ENCODE measurements at regions not wholly inside any gene's neighbourhood (a gene's known extent, or its start where the extent isn't known, plus 50 kb on each side); places are given as distances from the start of the nearest gene placed in this dataset.
"Not testable (repeated sequence)": the region's sequence is repeated elsewhere in the genome, so short reads cannot be mapped to it uniquely, and the experiment has no call there.

DNA sequence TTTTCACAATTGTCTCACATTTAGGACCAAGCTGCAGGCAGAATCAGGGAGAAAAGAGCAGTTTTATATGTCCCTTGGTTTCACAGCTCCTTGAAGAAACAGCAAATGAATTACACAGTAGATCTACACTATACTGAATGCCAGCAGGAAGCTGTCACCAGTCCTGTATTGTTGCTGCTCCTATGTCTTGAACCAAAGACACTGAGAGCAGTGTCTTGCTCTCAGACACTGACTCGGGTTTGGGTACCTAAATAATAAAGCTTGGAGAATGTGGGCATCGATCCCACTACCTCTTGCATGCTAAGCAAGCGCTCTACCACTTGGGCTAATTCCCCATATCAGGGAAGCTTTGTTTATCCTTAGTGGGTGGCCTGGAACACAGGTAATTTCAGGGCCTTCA lies 552.7 kb downstream of the PRIM2 start:
- DNase-seq = not testable (repeated sequence)

DNA sequence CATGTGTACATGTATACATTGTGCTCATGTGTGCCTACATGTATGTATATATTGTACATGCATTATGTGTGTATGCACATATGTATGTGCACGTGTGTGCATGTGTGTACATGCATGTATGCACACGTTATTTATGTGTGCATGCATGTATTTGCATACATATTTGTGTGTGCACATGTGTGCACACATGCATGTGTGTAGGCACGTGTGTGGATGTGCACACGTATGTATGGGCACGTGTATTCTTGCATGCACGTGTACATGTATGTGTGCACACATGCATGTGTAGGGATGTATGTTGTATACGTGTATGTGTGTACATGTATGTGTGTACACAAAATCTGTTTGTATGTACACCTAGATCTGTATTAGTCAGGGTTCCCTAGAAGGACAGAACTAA lies 556.0 kb downstream of the PRIM2 start:
- DNase-seq = not testable (repeated sequence)

DNA sequence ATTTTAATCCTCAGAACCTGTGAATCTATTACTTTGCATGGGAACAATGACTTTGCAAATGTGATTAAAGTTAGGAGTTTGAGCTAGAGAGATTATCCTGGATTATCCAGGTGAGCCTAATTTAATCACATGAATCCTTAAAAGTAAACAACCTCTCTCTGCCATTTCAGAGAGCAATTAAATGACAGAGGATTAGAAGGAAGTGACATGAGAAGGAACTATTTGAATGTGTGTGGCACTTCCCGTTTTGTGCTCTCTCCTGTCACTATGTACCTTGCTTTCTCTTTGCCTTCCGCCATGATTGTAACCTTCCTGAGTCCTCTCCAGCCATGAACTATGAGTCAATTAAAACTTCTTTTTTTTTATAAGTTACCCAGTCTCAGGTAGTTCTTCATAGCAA lies 559.2 kb downstream of the PRIM2 start:
- not testable (repeated sequence) for DNase-seq

DNA sequence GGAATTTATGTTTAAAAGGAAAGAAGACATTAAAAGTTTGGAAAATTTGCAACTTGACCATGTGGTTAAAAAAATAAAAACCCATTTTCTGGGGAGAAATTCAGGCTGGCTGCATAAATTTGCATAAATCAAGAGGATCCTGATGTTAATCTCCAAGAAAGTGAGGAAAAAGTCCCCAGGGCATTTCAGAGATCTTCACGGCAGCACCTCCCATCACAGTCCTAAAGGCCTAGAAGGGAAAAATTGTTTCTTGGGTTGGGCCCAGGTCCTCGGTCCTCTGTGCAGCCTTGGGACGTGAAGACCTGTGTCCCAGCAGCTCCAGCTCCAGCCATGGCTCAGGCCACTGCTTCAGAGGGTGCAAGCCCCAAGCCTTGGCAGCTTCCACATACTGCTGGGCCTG lies 560.3 kb downstream of the PRIM2 start:
- not testable (repeated sequence) for DNase-seq

DNA sequence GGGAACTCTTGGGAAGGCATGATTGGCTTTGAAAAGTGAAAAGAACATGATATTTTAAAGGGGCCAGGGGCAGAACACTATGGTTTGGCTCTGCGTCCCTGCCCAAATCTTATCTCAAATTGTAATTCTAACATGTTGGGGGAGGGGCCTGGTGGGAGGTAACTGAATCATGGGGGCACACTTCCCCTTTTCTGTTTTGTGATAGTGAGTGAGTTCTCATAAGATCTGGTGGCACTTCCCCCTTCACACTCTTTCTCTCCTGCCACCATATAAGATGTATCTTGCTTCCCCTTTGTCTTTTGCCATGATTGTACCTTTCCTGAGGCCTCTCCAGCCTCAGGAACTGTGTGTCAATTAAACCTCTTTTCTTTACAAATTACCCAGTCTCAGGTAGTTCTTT lies 561.4 kb downstream of the PRIM2 start:
- DNase-seq = not testable (repeated sequence)

DNA sequence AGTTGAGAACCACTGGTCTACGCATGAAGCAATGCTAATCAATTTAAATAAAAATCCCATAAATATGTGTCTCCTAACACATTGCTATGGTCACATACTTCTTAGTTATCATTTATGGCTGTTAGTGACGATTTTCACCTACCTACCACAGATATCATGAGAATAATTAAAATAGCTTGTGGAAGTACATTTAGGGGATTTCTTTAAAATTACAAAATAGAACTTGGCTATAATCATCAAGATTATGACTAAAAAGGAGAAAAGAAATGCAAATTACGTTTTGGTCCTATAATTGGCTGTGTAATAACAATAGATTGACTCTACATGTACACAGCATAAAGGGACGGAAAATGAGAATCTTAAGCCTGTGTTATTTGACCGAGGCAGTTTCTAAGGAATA lies 581.4 kb downstream of the PRIM2 start:
- not testable (repeated sequence) for DNase-seq

DNA sequence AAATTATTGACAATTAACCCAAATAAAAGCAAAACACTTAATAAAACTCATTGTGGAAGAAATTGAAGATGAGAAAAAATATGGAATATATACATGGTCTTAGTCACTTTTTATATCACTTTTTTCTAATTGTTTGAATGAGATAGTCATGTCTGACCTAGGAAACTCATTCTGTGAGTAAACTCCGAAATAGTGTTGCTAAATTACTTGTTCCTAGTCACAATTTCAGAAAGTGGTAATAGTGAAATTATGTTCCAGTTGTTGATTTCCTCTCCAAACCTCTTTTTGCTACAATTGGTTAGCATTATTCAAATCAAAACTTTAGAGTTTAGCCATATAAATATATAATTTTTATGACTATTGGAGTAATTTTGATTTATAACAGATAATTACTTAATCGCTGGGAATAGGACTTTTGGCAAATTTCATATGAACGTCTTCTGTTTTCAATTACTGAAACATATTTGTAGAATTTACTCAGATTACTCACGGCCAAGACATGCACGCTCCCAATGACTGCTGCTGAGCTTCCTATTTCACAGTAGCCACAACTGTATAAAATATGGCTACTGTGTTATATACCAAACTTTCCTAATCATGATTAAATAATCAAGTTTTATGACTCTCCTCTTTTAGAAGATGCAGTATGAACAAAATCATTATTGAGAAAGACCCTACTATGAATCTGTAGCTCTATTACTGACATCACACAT lies 583.4 kb downstream of the PRIM2 start:
- peak; percentile 38 for DNase-seq

DNA sequence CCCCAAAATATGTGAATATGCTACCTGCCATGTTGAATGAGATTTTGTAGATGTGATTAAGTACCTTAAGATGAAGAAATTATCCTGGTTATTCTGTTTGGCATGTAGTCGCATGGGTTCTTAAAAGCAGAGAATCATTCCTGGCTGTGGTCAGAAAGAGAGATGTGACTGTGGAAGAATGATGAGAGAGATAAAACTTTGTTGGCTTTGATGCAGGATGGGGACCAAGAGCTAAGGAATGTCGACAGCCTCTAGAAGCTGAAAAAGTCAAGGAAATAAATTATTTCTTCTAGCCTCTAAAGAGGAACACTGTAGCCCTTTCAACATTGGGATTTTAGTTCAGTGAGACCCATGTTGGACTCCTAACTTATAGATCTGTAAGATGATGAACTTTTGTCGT lies 584.0 kb downstream of the PRIM2 start:
- DNase-seq = not testable (repeated sequence)

DNA sequence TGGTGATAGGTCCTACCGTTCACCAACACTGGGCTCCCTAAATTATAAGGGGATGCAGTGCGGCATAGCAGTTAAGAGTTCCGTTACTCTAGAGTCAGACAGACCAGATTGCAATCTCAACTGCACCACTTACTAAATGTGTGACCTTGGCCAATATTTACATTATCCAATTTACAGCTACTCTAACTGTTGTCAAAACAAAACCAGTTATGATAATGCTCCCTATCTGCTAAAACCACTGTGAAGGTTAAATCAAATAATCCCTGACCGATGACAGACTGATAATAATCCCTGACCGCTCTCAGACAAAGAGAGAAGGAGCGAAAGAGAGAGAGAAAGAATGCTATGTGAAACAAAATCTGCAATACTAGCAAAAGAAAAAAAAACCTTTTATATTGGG lies 586.9 kb downstream of the PRIM2 start:
- DNase-seq = not testable (repeated sequence)

DNA sequence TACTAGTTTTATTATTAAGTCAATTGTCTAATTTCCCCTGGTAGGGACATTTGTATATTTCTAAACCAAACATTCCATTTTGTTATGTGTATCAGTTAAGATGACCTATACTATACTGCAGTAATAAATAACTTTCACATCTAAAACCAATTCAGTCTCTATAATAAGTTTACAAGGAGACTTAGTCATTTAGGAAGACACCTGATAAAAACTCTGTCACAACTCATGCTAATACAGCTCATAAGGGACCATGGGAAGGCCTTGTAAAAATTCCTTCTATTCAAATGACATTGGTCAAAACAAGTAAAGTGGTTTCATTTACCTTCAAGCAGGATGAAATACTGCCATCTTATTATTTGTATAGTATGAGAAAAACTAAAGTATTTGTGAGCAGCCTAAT lies 597.9 kb downstream of the PRIM2 start:
- not testable (repeated sequence) for DNase-seq

DNA sequence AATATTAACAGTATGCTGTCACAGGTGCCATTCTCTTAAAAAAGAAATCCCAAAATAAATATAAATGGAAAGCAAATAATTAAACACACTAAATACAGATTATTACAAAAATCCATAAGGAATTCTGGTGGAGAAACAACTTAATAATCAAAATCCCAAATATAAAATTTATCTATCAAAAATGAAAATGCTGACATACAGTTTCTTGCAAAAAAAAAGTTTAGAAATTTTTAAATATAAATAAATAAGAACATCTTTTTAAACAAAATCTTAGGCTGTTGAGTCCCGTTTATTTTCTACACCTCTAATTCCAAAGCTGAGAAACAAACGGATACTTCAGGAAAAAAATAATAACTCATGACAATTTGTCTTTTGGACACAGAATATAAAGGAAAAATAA lies 625.5 kb downstream of the PRIM2 start:
- not testable (repeated sequence) for DNase-seq

DNA sequence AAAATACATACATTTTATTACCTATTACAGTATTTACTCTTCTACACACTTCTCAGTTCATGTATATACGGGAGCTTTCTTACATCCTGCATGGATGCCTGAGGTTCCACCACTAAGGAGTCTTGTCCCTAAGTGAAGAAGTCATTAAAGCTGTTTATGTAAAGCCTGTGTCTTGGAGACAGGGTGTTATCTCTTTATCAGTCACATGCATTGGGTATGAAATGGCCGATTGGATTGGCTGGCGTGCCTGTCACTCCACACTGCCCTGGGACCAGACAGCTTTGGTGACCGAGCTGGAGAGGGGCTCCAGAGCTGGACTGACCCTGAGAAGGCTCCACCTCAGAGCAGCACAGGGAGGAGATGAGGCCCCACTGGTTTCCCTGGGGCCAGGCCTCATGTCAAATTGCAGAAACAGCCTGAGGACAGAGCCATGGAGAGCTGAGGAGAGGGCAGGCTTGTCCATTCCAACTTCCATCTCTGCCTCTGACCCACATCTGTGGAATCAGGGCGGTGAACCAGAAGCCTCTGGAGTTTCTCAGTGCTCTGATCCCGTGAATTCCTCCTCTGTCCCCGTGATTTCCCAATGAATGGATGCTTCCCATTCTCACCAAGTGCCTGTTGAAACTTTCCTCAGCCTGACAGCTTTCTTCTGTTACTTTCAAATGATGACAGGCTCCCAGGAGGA lies 628.8 kb downstream of the PRIM2 start:
- DNase-seq = not testable (repeated sequence)

DNA sequence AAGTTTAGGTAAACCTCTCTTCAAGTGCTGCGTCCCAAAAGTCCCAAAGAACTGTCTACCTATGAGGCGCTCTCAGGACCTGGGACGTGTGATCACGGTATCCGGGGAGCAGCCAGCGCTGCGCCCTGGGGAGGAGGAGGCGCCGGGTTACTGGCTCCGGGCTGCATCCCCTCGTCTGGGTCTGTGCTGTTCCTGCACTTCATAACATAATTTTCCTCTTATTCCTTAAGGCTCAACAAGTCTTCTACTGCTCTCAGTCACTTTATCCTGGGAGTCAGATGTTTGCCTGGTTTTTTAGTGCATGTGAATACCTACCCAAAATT lies 629.3 kb downstream of the PRIM2 start:
- DNase-seq = not testable (repeated sequence)

DNA sequence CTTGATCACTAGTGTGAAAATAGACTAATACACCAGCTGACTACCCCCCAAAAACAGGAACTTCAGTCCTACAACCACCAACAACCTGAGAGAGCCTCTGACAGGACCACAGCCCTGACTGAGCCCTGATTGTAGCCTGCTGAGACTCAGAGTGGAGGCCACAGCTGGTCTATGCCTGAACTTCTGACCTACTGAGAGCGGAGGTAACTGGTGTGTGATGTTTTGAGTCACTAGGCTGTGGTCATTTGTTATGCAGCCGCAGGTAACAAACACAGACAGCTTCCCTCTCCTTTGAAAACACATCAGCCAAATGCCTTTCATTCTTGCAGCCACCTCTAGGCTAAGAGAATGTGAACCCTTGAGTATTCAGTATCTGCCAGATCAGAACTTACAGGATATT lies 631.1 kb downstream of the PRIM2 start:
- DNase-seq = not testable (repeated sequence)

DNA sequence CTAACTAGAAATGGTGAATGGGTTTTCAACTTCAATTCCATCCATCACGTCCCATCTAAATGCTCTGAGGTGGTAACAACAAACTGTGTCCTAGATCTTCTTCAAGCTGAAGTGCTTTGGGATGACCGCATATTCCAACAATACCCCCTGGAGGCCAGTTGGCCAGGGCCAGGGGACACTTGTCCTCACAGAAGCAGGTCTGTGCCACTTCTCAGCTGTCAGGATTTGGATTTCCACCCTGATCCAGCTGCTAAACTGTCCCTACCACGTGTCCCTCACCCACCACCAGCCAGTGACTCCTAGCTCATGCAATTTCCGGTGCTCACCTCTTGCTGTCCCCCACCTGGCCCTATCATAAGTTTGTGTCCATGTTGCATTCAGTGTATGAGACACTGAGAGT lies 633.0 kb downstream of the PRIM2 start:
- not testable (repeated sequence) for DNase-seq

DNA sequence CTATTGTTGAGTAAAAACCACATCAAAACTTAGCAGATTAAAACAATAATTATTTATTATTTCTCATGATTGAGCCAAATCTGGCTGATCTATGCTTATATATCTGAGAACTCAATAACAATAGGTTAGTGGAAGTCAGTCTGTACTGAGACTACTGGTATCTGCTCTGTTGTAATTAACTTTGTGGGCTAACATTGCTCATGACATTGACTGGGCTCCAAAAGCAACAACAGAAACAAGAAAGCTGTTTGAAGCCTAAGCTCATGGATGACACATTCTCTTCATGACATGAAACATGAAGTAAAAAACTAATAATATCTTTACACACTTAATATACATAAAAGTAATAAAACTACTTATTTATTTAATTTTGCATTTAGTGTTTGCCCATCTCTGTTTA lies 649.3 kb downstream of the PRIM2 start:
- DNase-seq = not testable (repeated sequence)

DNA sequence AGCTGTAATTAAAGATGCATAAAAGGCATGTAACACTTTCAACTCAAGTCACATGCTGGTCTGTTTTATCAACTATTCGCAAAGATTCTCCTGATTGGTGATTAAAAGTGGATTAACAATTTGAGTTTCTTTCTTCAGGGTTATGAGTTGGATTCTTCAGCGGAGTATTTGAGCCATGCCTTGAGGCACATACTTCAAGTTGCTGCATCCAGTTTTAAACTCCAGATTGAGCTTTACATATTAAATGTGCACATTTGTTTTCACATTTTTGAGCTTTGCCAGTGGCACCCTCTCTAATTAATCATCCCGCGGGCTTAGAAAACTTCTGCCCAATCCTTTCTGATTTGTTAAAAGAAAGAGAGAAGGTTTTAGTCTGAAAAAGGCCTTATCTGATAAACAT lies 654.5 kb downstream of the PRIM2 start:
- DNase-seq = not testable (repeated sequence)

DNA sequence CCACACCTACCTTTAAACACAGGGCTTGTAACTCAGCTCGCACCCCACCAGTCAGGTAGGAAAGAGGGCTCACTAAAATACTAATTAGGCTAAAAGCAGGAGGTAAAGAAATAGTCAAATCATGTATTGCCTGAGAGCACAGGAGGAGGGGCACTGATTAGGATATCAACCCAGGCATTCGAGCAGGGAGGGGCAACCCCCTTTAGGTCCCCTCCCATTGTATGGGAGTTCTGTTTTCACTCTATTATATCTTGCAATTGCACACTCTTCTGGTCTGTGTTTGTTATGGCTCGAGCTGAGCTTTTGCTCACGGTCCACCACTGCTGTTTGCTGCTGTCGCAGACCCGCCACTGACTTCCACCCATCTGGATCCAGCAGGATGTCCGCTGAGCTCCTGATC lies 657.2 kb downstream of the PRIM2 start:
- DNase-seq = no peak

DNA sequence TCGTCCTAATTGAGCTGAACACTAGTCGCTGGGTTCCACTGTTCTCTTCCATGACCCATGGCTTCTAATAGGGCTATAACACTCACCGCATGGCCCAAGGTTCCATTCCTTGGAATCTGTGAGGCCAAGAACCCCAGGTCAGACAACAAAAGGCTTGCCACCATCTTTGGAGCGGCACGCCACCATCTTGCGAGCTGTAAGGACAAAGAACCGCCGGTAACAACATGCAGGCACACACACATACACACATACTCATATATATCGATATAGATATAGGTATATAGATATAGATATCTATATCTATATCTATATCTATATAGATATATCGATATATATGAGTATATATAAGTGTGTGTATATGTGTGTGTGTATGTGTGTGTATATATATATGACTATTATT lies 657.7 kb downstream of the PRIM2 start:
- DNase-seq = not testable (repeated sequence)

DNA sequence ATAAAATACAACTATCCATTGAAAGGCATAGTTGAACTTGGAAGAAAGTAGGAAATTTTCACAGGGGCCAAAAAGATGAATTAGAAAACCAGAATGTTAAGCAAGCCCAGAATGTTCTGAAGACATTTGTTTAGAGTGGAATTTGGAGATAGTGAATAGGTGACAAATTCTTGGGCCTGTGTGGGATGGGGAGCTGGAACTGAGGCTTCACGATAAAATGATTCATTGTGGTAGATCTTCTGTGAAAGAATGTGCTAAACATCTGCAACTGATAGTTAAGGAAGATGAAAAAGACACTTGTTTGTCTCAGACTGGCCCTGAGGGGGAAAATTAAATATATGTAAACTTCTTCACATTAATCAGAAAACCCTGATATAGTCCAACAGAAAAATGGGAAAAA lies 658.9 kb downstream of the PRIM2 start:
- DNase-seq = not testable (repeated sequence)

DNA sequence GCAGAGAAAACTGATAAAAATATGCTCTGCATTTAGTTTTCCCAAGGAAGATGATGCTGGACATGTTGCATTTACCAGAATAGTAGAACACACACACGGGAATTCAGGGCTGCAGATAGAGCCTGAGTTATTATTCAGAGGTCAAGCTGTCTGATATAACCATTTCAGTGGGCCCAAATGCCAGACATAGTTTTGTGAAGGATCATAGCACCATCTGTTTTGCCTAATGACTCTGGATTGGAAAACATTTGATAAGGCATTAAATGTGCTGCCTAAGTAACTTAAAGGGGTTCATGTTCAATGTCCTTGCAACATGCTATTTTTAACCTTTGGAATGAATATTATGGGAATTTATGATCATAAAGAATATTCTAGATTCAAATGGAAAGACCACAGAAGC lies 666.2 kb downstream of the PRIM2 start:
- DNase-seq = not testable (repeated sequence)

DNA sequence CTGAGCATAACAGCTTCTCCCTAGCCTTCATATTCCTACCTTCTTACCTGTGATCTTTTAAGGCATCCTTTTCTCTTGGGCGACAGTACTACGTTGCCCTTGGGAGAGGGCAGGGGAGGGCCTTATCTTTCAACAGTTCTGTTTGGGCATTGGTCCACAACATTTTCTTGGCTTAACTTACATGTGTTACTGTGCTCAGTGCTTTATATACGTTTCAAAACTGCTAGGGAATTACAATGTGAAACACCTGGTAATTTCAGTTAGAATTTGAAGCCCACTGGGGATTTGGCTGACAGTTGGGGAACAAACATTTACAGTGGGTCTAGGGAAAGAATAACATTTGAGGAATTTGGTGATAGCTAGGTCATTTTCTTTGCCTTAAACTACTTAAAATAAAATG lies 667.1 kb downstream of the PRIM2 start:
- not testable (repeated sequence) for DNase-seq

DNA sequence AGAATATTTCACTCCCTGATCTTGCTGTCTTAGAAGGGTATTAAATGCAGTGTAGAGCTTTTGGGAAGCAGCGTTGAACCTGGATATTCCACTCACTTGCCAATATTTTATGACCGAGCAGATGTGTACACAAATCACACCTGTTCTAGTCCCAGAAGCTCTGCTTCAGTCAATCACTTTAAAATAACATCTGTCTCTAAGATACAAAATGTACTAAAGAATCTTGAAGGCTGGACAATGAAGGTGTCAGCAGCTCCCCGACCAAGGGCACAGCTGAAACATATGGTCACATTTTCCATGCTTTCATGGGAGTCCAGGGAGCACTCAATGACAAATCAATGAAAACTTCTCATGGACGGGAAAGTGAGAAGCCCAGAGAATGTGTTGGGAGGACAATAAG lies 668.3 kb downstream of the PRIM2 start:
- DNase-seq = not testable (repeated sequence)

DNA sequence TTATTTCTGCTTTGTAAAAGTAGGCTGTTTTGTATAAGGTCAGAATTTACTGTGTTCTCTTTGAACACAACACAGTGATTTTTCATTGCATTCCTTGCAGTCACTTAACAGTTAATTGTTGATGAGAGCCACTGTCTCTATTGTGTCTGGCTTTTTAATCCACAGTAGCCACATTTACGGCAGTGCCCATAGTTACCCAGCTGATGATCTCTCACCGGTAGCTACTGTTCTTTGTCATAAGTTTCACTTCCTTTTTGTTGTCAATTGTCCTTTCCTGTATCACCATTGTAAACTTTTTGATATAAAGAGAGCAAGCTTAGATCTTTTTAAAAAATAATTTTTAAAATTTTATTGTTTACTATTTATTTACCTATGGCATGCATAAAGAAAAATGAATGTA lies 669.2 kb downstream of the PRIM2 start:
- peak; percentile 1 for DNase-seq
